ENCODE measurements at regions not wholly inside any gene's neighbourhood (a gene's known extent, or its start where the extent isn't known, plus 50 kb on each side); places are given as distances from the start of the nearest gene placed in this dataset.

GRCh38 chr3:21893242-21893641 lies 142.2 kb upstream of the ZNF385D start:
- no peak for TF ChIP-seq CTCF (IDR thresholded peaks at IDR 0.05)
- DNase-seq (ENCODE audit: low spot score): no peak
- H3K27ac ChIP-seq: no peak overlapping the region
- H3K4me3 ChIP-seq: no peak overlapping the region

- peak; percentile 34 for TF ChIP-seq CTCF (IDR thresholded peaks at IDR 0.05)
- DNase-seq (ENCODE audit: low spot score): no peak
- Histone ChIP-seq H3K27ac (no peak overlapping the region), H3K4me3 (no peak overlapping the region)
These were observed 143.7 kb upstream of the ZNF385D start for GRCh38 chr3:21894459-21895340.

GRCh38 chr3:21898316-21898715 lies 147.3 kb upstream of the ZNF385D start:
- no peak overlapping the region for H3K27ac ChIP-seq
- no peak for TF ChIP-seq CTCF (IDR thresholded peaks at IDR 0.05)
- H3K4me3 ChIP-seq: no peak overlapping the region
- no peak for DNase-seq (ENCODE audit: low spot score)

DNA sequence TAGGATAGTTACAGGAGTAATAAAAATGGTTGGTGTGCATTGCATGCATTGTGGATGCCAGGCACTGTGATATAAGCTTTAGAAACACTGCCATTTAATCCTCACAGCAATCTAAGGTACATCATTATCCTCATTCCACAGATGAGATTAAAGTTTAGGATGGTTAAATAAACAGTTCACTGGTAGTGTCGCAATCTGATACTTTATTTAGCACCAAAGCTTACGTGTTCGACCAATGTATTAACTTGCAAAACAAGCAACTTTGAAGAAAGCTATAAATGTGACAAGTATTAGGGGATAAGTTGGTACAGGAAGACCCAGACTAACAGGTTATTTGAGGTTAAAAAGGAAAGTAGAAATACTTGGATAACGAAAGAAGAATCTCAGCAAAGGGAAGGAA lies 150.5 kb upstream of the ZNF385D start:
- H3K4me3 ChIP-seq: no peak overlapping the region
- DNase-seq (ENCODE audit: low spot score): no peak
- TF ChIP-seq CTCF (IDR thresholded peaks at IDR 0.05): no peak
- H3K27ac ChIP-seq: no peak overlapping the region

DNA sequence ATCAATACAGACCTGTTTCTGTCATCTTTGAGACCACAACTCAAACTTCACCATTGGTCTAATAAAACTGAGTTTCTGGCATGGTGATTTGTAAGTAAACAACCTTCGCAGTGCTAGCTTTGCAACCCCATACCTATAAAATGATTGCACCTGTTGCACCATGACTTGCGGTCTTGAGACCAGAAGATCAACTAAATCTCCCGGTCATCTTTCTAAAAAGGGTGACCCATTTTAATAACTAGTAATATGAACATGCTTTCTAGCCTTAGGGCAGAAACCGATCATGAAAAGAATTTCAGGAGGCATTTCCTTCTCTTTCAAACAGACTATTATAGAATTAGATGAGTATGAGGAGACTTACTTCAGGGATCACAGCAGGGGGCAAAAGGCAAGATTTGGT lies 151.9 kb upstream of the ZNF385D start:
- no peak for DNase-seq (ENCODE audit: low spot score)
- H3K27ac ChIP-seq: no peak overlapping the region
- no peak for TF ChIP-seq CTCF (IDR thresholded peaks at IDR 0.05)
- no peak overlapping the region for H3K4me3 ChIP-seq

GRCh38 chr3:21909096-21909495 lies 158.1 kb upstream of the ZNF385D start:
- Histone ChIP-seq H3K4me3 (no peak overlapping the region), H3K27ac (no peak overlapping the region)
- no peak for DNase-seq (ENCODE audit: low spot score)
- no peak for TF ChIP-seq CTCF (IDR thresholded peaks at IDR 0.05)

- Histone ChIP-seq H3K4me3 (no peak overlapping the region), H3K27ac (no peak overlapping the region)
- DNase-seq (ENCODE audit: low spot score): no peak
- no peak for TF ChIP-seq CTCF (IDR thresholded peaks at IDR 0.05)
These were observed 161.7 kb upstream of the ZNF385D start for GRCh38 chr3:21912711-21913110.
